ENCODE measurements at regions not wholly inside any gene's neighbourhood (a gene's known extent, or its start where the extent isn't known, plus 50 kb on each side); places are given as distances from the start of the nearest gene placed in this dataset.
"Not testable (repeated sequence)": the region's sequence is repeated elsewhere in the genome, so short reads cannot be mapped to it uniquely, and the experiment has no call there.

DNA sequence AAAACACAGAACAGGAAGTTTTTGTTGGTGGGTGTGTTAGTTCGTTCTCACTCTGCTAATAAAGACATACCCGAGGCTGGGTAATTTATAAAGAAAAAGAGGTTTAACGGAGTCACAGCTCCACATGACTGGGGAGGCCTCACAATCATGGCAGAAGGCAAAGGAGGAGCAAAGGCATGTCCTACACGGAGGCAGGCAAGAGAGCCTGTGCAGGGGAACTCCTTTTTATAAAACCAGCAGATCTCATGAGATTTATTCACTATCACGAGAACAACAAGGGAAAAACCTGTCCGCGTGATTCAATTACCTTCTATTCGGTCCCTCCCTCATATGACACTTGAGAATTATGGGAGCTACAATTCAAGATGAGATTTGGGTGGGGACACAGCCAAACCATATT lies 96.6 kb downstream of the TLR5 start:
- TF ChIP-seq, protein P1, sequence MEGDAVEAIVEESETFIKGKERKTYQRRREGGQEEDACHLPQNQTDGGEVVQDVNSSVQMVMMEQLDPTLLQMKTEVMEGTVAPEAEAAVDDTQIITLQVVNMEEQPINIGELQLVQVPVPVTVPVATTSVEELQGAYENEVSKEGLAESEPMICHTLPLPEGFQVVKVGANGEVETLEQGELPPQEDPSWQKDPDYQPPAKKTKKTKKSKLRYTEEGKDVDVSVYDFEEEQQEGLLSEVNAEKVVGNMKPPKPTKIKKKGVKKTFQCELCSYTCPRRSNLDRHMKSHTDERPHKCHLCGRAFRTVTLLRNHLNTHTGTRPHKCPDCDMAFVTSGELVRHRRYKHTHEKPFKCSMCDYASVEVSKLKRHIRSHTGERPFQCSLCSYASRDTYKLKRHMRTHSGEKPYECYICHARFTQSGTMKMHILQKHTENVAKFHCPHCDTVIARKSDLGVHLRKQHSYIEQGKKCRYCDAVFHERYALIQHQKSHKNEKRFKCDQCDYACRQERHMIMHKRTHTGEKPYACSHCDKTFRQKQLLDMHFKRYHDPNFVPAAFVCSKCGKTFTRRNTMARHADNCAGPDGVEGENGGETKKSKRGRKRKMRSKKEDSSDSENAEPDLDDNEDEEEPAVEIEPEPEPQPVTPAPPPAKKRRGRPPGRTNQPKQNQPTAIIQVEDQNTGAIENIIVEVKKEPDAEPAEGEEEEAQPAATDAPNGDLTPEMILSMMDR (IDR thresholded peaks at IDR 0.05): not testable (repeated sequence)
- TF ChIP-seq POLR2A (IDR thresholded peaks at IDR 0.05): not testable (repeated sequence)

Data from testis (tissue), 2 donors.